Mesothelial cell of epicardium (in vitro differentiated cells): ENCODE measurements at regions not wholly inside any gene's neighbourhood (a gene's known extent, or its start where the extent isn't known, plus 50 kb on each side); places are given as distances from the start of the nearest gene placed in this dataset.

Source experiments
- DNase-seq, 2 experiments: peaks; one replicate each; pipeline ENCODE4 v3.0.0; 2021; ENCODE audit warnings: low spot score in 2 of 2; ENCODE audit not compliant: unreplicated experiment in 2 of 2
- H3K27ac Mint-ChIP-seq: 2 replicates; pipeline ENCODE4 v1.8.0; 2021; ENCODE audit warnings: mixed read lengths
- H3K27me3 Mint-ChIP-seq: 2 replicates; pipeline ENCODE4 v1.8.0; 2021; ENCODE audit warnings: low read depth, mixed read lengths
- H3K36me3 Mint-ChIP-seq: 2 replicates; pipeline ENCODE4 v1.8.0; 2021; ENCODE audit warnings: mixed read lengths
- H3K4me1 Mint-ChIP-seq: 2 replicates; pipeline ENCODE4 v1.8.0; 2021; ENCODE audit warnings: mixed read lengths
- H3K4me3 Mint-ChIP-seq: 2 replicates; pipeline ENCODE4 v1.8.0; 2021; ENCODE audit warnings: mild to moderate bottlenecking, moderate library complexity, mixed read lengths
- H3K9me3 Mint-ChIP-seq: 2 replicates; pipeline ENCODE4 v1.8.0; 2021; ENCODE audit warnings: mixed read lengths
- TF ChIP-seq, protein P1 (sequence below): fragments of 200-600 bp; sonication (generic); IDR thresholded peaks from one replicate; pipeline ENCODE4 v1.5.0; 2021; ENCODE audit warnings: antibody characterized with exemption; ENCODE audit not compliant: unreplicated experiment

DNA sequence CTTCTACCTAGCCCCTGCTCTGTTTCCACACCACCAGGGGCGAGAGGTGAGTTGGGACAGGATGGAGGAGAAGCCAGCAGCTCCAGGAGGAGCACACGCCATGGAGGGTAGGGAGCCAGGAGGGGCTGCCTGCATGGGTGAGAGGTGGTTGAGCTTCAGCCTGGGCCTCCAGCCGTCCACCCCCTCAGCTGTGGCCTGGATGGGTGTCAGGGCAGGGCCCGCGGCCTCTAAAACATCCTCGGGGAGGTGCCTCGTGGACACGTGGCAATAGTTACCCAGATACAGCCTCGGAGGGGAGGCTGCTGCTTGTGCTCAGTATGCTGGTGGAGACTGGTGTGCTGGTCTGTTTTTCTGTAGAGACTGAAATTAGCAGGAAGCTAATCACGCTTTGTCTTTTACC lies 104.7 kb upstream of the GSE1 start:
- Mint-ChIP-seq H3K27me3 (no peaks in the 10 kb centered on the region), H3K9me3 (no peaks in the 10 kb centered on the region), H3K4me3 (no peak overlapping the region), H3K36me3 (no peaks in the 10 kb centered on the region), H3K4me1 (peaks cover 46% of the 10 kb centered on the region), H3K27ac (peak overlapping the region; percentile 24)
- TF ChIP-seq, protein P1, sequence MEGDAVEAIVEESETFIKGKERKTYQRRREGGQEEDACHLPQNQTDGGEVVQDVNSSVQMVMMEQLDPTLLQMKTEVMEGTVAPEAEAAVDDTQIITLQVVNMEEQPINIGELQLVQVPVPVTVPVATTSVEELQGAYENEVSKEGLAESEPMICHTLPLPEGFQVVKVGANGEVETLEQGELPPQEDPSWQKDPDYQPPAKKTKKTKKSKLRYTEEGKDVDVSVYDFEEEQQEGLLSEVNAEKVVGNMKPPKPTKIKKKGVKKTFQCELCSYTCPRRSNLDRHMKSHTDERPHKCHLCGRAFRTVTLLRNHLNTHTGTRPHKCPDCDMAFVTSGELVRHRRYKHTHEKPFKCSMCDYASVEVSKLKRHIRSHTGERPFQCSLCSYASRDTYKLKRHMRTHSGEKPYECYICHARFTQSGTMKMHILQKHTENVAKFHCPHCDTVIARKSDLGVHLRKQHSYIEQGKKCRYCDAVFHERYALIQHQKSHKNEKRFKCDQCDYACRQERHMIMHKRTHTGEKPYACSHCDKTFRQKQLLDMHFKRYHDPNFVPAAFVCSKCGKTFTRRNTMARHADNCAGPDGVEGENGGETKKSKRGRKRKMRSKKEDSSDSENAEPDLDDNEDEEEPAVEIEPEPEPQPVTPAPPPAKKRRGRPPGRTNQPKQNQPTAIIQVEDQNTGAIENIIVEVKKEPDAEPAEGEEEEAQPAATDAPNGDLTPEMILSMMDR: no peak
- no peak for DNase-seq

DNA sequence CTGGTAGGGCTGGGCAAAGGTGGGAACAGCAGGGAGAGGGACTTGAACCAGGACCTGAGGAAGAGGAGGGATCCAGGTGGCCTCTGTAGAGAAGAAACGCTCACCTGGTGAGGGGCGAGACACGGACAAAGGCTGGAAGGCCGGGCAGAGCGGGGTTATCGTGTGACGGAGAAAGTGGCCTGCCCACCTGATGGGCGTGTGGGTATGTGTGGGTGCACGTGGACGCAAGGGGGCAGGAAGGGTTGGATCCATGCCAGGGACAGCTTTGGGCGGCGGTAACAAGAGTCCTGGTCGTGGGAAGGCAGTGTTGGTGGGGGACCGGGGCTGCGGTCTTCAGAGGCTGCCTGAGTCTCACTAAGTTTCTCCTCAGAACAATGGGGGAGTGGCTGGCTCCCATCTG lies 104.1 kb upstream of the GSE1 start:
- DNase-seq: no peak
- Mint-ChIP-seq H3K27me3 (no peaks in the 10 kb centered on the region), H3K4me3 (no peak overlapping the region), H3K4me1 (peaks cover 52% of the 10 kb centered on the region), H3K27ac (peak overlapping the region; percentile 24), H3K36me3 (no peaks in the 10 kb centered on the region), H3K9me3 (no peaks in the 10 kb centered on the region)
- TF ChIP-seq, protein P1: no peak

DNA sequence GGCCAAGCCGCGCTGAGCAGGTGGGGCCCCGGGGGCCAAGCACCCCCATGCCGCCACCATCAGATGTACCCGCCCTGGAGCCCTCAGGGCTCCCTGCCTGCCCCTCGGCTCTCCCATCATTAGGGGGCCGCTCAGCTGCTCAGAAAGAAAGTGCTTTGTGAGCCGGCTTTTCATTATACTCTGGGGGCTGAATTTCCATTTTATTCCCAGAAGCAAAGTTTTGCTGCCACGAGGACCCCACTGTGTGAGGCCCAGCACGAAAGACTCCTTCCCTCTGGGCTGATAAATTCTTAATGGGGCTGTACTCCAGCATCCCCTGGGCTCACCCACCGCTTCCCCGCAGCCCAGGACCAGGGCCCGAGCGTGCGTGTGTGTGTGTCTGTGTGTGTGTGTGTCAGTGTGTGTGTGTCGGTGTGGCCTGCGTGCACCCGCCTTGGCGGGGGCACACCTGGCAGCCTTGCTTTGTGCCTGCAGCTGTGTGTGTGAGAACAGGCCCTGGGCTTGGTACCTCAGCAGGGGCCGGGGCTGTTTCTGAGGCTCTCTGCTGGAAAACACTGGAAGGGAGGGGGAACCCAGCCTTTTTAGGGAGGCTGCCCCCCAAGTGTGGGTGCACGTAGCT lies 103.0 kb upstream of the GSE1 start:
- no peak overlapping the region for H3K27ac Mint-ChIP-seq
- DNase-seq: no peak

DNA sequence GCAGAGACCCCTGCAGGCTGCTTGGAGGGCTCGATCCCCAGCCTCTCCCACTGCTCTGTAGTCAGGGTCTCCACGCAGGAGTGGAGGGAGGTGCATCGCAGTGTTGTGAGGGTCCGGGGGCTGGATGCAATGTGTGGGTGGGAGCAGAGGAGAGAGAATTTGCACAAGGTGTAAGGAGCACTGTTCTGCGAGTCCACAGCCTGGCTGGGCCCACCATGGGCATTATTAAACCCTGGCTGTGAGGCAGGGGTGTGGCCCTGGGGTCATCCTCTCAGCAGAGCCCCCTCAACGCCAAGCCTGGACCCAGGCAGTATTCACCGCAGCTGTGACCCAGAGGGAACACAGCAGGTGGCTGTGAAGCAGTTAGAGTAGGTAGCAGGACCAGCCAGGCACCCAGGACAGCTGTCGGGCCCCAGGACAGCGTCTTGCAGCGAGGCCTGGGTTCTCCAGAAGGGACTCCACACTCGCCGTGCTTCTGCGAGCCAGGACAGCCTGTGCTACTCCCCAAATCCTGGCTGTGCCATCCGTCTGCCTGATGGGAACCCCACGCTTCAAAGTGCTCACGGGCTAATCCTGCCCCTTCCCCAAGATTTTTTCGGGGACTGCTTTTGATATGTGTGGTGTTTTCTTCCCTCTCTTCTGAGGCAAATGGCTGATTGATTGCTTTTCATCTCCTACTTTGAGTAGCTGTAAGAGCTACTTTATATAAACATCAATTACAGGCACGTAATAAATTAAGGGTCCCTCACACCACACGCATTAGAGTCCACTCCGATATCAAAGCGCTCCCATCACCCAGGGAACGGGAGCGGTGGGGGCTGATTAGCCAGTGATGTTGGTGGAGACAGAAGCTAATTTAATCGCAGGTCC lies 100.9 kb upstream of the GSE1 start:
- no peaks in the 10 kb centered on the region for H3K9me3 Mint-ChIP-seq
- H3K27ac Mint-ChIP-seq: no peak overlapping the region
- H3K36me3 Mint-ChIP-seq: no peaks in the 10 kb centered on the region
- peaks cover 61% of the 10 kb centered on the region for H3K4me1 Mint-ChIP-seq
- no peak for DNase-seq
- no peaks in the 10 kb centered on the region for H3K27me3 Mint-ChIP-seq
- TF ChIP-seq, protein P1: no peak
- H3K4me3 Mint-ChIP-seq: no peak overlapping the region

More for the DNA sequence above, 103.0 kb upstream of the GSE1 start:
- H3K27me3 Mint-ChIP-seq: no peaks in the 10 kb centered on the region
- no peak overlapping the region for H3K4me3 Mint-ChIP-seq
- no peaks in the 10 kb centered on the region for H3K9me3 Mint-ChIP-seq
- no peaks in the 10 kb centered on the region for H3K36me3 Mint-ChIP-seq
- TF ChIP-seq, protein P1: no peak
- H3K4me1 Mint-ChIP-seq: peaks cover 61% of the 10 kb centered on the region

DNA sequence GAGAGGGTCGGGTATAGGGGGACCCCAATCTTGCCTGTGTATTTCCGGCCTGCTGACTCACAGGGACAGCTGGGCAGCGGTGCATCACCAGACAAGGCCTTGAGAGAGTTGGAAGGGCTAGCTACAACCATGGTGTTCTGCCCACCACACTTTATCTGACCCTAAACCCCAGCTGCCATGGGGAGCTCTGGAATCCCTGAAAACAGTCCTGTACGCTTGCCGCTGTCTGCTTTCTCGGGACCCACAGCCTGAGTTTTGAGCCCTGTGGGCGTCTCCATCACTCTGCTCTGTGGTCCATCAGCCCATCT lies 100.4 kb upstream of the GSE1 start:
- H3K27ac Mint-ChIP-seq: no peak overlapping the region
- TF ChIP-seq, protein P1: no peak
- H3K9me3 Mint-ChIP-seq: no peaks in the 10 kb centered on the region
- no peaks in the 10 kb centered on the region for H3K36me3 Mint-ChIP-seq
- no peaks in the 10 kb centered on the region for H3K27me3 Mint-ChIP-seq
- peaks cover 62% of the 10 kb centered on the region for H3K4me1 Mint-ChIP-seq
- H3K4me3 Mint-ChIP-seq: no peak overlapping the region
- no peak for DNase-seq
